HG03097 (cell line): ENCODE measurements at regions not wholly inside any gene's neighbourhood (a gene's known extent, or its start where the extent isn't known, plus 50 kb on each side); places are given as distances from the start of the nearest gene placed in this dataset.
"Not testable (repeated sequence)": the region's sequence is repeated elsewhere in the genome, so short reads cannot be mapped to it uniquely, and the experiment has no call there.

Source experiments
- ATAC-seq: cut with Tn5 transposase; IDR thresholded peaks from one replicate; pipeline ENCODE4 v1.9.1; 2021; ENCODE audit not compliant: unreplicated experiment, low FRiP score

GRCh38 chr9:96090630-96091029 is 211.3 kb downstream of the HSD17B3 start:
- ATAC-seq, result not testable (repeated sequence)

GRCh38 chr9:96089452-96090085 is 212.4 kb downstream of the HSD17B3 start:
- ATAC-seq, result no peak

GRCh38 chr9:96088510-96088909 is 213.0 kb downstream of the ERCC6L2 start:
- ATAC-seq, result no peak

GRCh38 chr9:96087669-96088299 is 212.3 kb downstream of the ERCC6L2 start:
- no peak for ATAC-seq

GRCh38 chr9:96086936-96087571 is 211.6 kb downstream of the ERCC6L2 start:
- no peak for ATAC-seq

- no peak for ATAC-seq
Measured at GRCh38 chr9:96085491-96086143, 210.1 kb downstream of the ERCC6L2 start.

- ATAC-seq, result no peak
Measured at GRCh38 chr9:96084331-96084734, 208.8 kb downstream of the ERCC6L2 start.

GRCh38 chr9:96082516-96083232 is 207.2 kb downstream of the ERCC6L2 start:
- ATAC-seq, result no peak

- ATAC-seq, result no peak
Measured at GRCh38 chr9:96080364-96080763, 204.9 kb downstream of the ERCC6L2 start.

GRCh38 chr9:96079779-96080178 is 204.3 kb downstream of the ERCC6L2 start:
- no peak for ATAC-seq

- no peak for ATAC-seq
Measured at GRCh38 chr9:96078897-96079490, 203.5 kb downstream of the ERCC6L2 start.

- no peak for ATAC-seq
Measured at GRCh38 chr9:96075757-96076156, 200.3 kb downstream of the ERCC6L2 start.

- no peak for ATAC-seq
Measured at GRCh38 chr9:96075111-96075510, 199.6 kb downstream of the ERCC6L2 start.

GRCh38 chr9:96073531-96074480 is 198.3 kb downstream of the ERCC6L2 start:
- no peak for ATAC-seq

GRCh38 chr9:96072930-96073329 is 197.4 kb downstream of the ERCC6L2 start:
- no peak for ATAC-seq

- ATAC-seq, result no peak
Measured at GRCh38 chr9:96071815-96072124, 196.3 kb downstream of the ERCC6L2 start.

GRCh38 chr9:96071076-96071814 is 195.8 kb downstream of the ERCC6L2 start:
- no peak for ATAC-seq

GRCh38 chr9:96069629-96070220 is 194.2 kb downstream of the ERCC6L2 start:
- no peak for ATAC-seq
